NT2/D1 (cell line): ENCODE measurements at regions not wholly inside any gene's neighbourhood (a gene's known extent, or its start where the extent isn't known, plus 50 kb on each side); places are given as distances from the start of the nearest gene placed in this dataset.
"Not testable (repeated sequence)": the region's sequence is repeated elsewhere in the genome, so short reads cannot be mapped to it uniquely, and the experiment has no call there.

Source experiments
- DNase-seq: peaks from one replicate; pipeline ENCODE4 v3.0.0-alpha.2; 2011; ENCODE audit warnings: low read depth, low spot score
- H3K27me3 ChIP-seq: 2 replicates; pipeline ENCODE4 v1.6.0; 2011; ENCODE audit warnings: mild to moderate bottlenecking; ENCODE audit not compliant: insufficient read length, insufficient read depth
- H3K36me3 ChIP-seq: 2 replicates; pipeline ENCODE4 v1.6.1; 2011; ENCODE audit warnings: mild to moderate bottlenecking, low read length, mixed read lengths; ENCODE audit not compliant: insufficient read depth, insufficient read length
- H3K4me1 ChIP-seq: 2 replicates; pipeline ENCODE4 v1.5.1; 2011; ENCODE audit not compliant: insufficient read depth, insufficient read length
- H3K4me3 ChIP-seq: 2 replicates; pipeline ENCODE4 v1.5.1; 2011; ENCODE audit warnings: low read depth; ENCODE audit not compliant: insufficient read length
- H3K9ac ChIP-seq: 2 replicates; pipeline ENCODE4 v1.6.0; 2011; ENCODE audit warnings: low read depth; ENCODE audit not compliant: insufficient read length
- H3K9me3 ChIP-seq: 2 replicates; pipeline ENCODE4 v1.5.1; 2011; ENCODE audit warnings: mild to moderate bottlenecking, low read length; ENCODE audit not compliant: insufficient read depth
- SUZ12 ChIP-seq: IDR thresholded peaks from 2 replicates; pipeline ENCODE4 v1.6.1; 2011; ENCODE audit not compliant: insufficient read length, insufficient read depth; ENCODE audit errors: extremely low read depth
- YY1 ChIP-seq: IDR thresholded peaks from 2 replicates; pipeline ENCODE4 v1.6.1; 2011; ENCODE audit not compliant: insufficient read length, insufficient read depth
- ZNF274 ChIP-seq: IDR thresholded peaks from 2 replicates; pipeline ENCODE4 v1.6.1; 2011; ENCODE audit warnings: mild to moderate bottlenecking, low read depth, low read length

DNA sequence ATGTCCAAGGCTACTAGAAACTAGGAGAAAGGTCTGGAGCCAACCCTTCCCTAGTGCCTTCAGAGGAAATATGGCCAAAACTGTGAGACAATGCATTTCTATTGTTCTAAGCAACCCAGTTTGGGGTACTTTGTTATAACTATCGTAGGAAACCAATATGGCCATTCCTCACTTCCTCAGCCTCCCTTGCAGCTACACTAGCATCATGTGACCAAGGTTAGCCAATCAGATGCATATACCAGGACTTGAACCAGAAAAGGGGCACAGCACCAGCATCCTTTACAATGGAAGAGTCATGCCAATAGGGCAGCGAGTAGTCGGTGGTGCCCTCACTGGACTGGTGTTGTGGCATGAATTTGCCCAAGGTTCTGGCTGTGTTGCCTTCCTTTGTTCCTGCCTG, 464.0 kb downstream of the TMEM114 start:
- no peaks in the 10 kb centered on the region for H3K36me3 ChIP-seq
- peaks cover 14% of the 10 kb centered on the region; the same call in 1 of the 2 replicates for H3K9me3 ChIP-seq
- DNase-seq, result no peak
- H3K4me1 ChIP-seq, result no peaks in the 10 kb centered on the region
- H3K27me3 ChIP-seq, result no peaks in the 10 kb centered on the region
- no peak overlapping the region for H3K4me3 ChIP-seq
- H3K9ac ChIP-seq, result no peak overlapping the region
- no peak for TF ChIP-seq ZNF274
- TF ChIP-seq SUZ12, result no peak
- no peak for TF ChIP-seq YY1

DNA sequence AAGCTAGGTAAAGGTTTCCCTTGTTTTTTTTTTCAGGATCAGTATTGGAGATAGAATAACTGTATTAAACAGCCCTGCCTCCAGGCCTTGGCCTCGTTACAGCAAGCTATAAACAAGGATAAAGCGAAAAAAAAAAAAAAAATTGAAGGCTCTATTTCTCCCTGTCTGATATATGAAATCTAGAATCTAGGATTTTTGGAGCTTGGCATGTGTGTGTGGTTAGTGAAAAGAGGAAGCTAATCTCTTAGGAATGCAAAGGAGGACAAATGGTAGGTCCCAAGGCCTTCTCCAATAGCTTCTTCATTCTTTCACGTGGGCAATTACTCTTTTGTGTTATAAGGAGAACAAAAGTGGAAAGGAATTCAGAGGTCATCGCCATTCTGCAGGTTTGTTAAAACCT, 470.3 kb downstream of the TMEM114 start:
- no peak for DNase-seq
- no peak for TF ChIP-seq YY1
- TF ChIP-seq ZNF274, result no peak
- no peak for TF ChIP-seq SUZ12
- Histone ChIP-seq H3K9me3 (peaks cover 9% of the 10 kb centered on the region; the same call in 1 of the 2 replicates), H3K36me3 (no peaks in the 10 kb centered on the region), H3K4me1 (no peaks in the 10 kb centered on the region), H3K9ac (no peak overlapping the region), H3K27me3 (no peaks in the 10 kb centered on the region), H3K4me3 (no peak overlapping the region)

DNA sequence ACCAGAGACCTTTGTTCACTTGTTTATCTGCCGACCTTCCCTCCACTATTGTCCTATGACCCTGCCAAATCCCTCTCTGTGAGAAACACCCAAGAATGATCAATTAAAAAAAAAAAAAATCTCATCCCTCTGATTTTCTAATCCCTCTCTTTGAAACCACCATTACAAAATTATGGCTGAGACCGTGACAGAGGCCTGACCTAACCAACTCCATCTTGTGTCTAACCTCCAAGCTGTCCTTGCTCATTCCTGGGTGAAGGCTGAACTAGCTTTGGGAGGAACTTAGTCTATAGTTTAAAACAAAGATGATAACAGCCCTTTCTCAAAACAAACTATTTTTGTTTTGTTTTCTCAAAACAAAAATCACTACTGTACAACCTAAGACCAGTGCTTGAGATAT, 474.5 kb downstream of the TMEM114 start:
- no peak overlapping the region for H3K9ac ChIP-seq
- TF ChIP-seq ZNF274 (no peak), YY1 (no peak), SUZ12 (no peak)
- peaks cover 24% of the 10 kb centered on the region for H3K9me3 ChIP-seq
- DNase-seq, result no peak
- no peaks in the 10 kb centered on the region for H3K27me3 ChIP-seq
- no peak overlapping the region for H3K4me3 ChIP-seq
- no peaks in the 10 kb centered on the region for H3K4me1 ChIP-seq
- no peaks in the 10 kb centered on the region for H3K36me3 ChIP-seq

DNA sequence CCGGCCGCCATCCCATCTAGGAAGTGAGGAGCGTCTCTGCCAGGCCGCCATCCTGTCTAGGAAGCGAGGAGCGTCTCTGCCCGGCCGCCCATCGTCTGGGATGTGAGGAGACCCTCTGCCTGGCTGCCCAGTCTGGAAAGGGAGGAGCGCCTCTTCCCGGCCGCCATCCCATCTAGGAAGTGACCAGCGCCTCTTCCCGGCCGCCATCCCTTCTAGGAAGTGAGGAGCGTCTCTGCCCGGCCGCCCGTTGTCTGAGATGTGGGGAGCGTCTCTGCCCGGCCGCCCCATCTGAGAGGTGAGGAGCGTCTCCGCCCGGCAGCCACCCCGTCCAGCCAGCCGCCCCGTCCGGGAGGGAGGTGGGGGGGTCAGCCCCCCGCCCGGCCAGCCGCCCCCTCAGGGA, 475.4 kb downstream of the TMEM114 start:
- DNase-seq, H3K4me1 ChIP-seq, H3K4me3 ChIP-seq, H3K27me3 ChIP-seq, H3K36me3 ChIP-seq, H3K9ac ChIP-seq: not testable (repeated sequence)
- H3K9me3 ChIP-seq, result peaks cover 24% of the 10 kb centered on the region

DNA sequence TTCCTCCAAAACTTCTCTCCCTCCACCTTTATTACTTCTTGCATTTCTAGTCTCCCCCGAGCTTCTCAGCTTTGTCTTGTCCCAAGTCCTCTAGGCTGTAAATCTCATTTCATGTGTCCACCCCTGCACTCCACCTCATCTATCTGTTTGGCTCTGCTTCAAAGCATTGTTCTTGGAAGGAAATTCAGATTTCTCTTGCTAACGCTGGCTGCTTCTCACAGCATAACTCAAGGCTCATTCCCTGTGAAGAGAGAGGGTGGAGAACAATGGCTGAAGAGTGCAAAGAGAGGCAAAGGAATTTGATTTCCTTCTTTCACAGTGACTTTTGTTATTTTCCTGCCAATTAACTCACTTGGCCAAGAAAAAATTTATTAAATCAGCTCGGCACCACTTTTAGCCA, 476.5 kb downstream of the TMEM114 start:
- Histone ChIP-seq H3K4me3 (no peak overlapping the region), H3K4me1 (no peaks in the 10 kb centered on the region), H3K9me3 (peaks cover 24% of the 10 kb centered on the region), H3K9ac (no peak overlapping the region), H3K36me3 (no peaks in the 10 kb centered on the region), H3K27me3 (no peaks in the 10 kb centered on the region)
- TF ChIP-seq ZNF274 (no peak), SUZ12 (no peak), YY1 (no peak)
- no peak for DNase-seq

DNA sequence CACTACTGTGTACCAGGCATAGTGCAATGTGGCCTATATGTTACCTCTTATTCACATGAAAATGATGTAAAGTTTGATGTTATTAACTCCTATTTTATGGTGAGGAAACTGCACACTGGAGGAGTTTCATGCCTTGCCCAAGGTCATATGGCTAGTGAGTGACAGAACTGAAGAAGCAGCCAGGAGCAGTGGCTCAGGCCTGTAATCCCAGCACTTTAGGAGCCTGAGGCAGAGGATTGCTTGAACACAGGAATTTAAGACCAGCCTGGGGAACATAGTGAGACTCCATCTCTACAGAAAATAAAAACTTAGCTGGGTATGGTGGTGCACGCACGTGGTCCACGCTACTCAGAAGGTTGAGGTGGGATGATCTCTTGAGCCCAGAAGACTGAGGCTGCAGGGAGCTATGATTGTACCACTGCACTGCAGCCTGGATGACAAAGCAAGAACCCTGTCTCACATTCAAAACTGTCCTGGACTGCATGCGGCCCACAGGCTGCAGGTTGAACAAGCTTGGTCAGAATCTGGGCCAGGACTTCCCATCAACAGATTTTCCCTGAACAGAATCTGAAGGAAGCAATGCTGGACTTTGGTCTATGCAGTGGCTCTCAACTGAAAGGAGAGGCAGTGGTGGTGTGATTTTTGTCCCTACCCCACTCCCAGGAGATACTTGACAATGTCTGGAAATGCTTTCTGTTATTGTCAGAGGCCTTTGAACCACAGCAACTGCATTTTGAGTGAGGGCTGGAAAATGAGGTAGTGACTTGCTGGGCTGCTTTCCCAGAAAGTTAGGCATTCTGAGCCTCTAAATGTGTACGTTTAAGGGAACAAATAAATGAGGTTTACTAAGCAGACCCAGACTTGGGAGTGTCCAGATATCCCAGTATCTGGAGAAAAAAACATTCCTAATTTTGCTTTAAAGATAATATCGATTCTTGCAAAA, 479.5 kb downstream of the TMEM114 start:
- Histone ChIP-seq H3K4me1 (no peaks in the 10 kb centered on the region), H3K4me3 (no peak overlapping the region), H3K27me3 (no peaks in the 10 kb centered on the region), H3K9me3 (peaks cover 14% of the 10 kb centered on the region), H3K9ac (no peak overlapping the region), H3K36me3 (no peaks in the 10 kb centered on the region)
- TF ChIP-seq ZNF274 (no peak), SUZ12 (no peak), YY1 (no peak)
- DNase-seq, result no peak

DNA sequence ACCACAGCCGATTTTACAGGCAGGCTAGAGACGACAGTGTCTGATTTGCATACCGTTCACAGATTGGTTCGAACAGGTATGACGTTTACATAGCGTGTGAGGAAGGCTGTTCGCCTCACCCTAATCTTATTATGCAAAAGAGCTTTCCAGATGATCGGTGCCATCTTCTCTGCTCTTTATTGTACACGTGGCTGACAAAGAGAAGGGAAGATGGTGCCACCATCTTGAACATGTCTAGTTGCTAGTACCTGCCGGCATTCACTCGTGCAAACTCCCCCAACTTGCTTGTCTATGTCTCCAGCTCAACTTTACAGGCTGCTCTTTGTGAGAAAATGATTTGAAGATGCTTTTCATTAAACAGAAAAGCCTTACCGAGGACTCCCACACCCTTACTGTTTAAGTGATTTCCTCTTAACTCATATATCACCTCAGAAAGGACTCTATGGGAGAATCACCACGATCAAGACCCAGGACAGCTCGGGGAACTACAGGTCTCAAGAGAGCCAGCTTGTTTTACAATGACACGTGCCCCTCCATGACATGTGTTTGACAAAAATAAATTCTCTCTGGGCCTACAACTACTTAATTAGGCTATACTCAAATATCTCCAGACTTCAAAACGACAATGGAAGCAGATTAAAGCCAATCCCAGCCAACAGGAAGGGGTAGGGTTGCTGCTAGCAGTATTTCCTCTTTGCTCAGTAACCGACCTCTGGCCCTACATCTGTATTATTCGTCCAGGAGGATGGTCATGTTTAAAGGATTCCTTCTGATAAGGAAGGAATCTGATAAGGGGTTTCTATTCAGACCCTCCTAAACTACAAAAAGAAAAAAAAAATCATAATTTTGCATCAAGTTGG, 480.6 kb downstream of the TMEM114 start:
- Histone ChIP-seq H3K9me3 (peaks cover 14% of the 10 kb centered on the region), H3K36me3 (no peaks in the 10 kb centered on the region), H3K27me3 (no peaks in the 10 kb centered on the region), H3K4me3 (no peak overlapping the region), H3K9ac (no peak overlapping the region), H3K4me1 (no peaks in the 10 kb centered on the region)
- no peak for DNase-seq
- TF ChIP-seq SUZ12, result no peak
- TF ChIP-seq YY1, result no peak
- TF ChIP-seq ZNF274, result no peak
